Non-pigmented ciliary epithelial cell (primary cell): ENCODE measurements at regions not wholly inside any gene's neighbourhood (a gene's known extent, or its start where the extent isn't known, plus 50 kb on each side); places are given as distances from the start of the nearest gene placed in this dataset.
A peak's percentile ranks its signal among the peaks of the same experiment; 100 is the strongest.

Experiments used
- DNase-seq: peaks from one replicate; pipeline ENCODE4 v3.0.0-alpha.2; 2010; ENCODE audit warnings: low read depth

- no peak for DNase-seq
Measured at GRCh38 chr14:66070542-66071319, 415.4 kb upstream of the CCDC196 start.

DNA sequence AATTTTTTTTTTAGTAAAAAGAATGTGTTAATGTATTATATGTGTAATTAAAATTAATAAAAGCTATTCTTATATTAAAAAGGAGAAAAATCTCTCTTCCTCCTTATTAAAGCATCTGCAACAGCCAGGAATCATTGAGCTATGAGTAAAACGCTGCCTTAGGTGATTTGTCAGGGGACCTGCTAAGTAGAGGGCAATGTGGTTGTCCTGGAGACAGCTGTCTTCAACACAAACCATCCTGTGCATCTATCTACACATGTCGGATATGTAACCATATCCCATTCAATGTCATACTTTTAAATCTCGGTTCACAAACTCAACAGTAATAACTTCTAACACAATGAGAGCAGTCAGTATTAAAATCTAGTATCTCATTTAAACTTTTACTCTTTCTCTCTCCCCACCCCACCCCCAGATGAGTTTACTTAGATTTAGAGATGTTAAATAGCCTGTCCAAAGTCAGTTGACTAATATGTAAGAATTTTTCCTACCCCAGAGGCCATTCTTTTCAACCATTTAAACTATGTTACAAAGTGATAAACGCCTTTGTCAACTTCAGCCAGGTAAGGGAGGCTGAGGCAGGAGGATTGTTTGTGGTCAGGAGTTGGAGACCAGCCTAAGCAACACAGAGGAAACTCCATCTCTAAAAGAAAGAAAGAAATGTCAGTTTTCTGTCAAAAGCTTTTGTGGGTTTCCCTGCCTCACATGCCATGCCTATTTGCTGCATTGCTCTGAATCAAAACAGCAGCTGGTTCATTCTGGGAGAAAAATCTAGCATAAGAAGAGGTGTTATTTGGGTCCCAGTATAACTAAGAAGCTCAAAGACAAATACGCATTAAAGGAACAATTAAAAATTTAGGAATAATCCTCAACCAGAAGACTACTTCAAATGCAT lies 413.7 kb upstream of the CCDC196 start:
- DNase-seq: no peak

- no peak for DNase-seq
Measured at GRCh38 chr14:66074537-66074936, 411.6 kb upstream of the CCDC196 start.

GRCh38 chr14:66076176-66076575 lies 410.0 kb upstream of the CCDC196 start:
- no peak for DNase-seq

GRCh38 chr14:66078006-66078405 lies 408.2 kb upstream of the CCDC196 start:
- DNase-seq: no peak

DNA sequence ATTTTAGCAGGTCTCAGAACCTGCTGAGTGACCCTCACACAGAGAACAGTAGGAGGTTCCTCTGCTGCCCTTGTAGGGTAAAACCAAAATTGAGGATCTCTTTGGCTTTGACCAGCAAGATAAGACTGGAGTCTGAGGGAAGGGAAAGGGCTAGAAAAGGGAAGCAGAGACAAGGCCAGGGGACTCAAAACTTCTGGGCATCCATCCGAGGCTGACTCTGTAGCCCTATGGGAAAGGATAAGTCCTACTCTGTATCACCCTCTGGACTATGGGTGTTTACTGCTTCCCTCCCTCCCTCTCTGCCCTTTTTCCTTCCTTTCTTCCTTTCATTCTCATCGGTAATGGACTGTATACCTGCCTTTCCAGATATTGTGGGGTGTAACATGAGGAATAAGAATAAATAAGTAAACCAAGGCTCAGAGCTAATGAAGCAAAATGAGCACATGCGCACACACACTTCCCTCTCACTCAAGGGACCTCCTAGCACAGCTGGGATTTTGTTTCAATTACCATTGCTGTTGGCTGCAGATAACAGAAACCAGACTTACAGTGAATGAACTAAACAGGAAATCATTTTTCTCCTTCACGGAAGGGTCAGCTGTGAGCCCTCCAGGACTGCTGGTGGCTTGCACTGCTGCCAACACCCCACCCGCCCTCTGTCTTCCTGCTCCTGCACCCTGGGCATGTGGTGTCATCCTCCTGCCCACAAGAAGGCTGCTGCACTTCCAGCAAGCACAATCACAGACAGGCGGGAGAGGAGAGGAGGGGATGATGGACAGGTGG lies 404.4 kb upstream of the CCDC196 start:
- no peak for DNase-seq

DNA sequence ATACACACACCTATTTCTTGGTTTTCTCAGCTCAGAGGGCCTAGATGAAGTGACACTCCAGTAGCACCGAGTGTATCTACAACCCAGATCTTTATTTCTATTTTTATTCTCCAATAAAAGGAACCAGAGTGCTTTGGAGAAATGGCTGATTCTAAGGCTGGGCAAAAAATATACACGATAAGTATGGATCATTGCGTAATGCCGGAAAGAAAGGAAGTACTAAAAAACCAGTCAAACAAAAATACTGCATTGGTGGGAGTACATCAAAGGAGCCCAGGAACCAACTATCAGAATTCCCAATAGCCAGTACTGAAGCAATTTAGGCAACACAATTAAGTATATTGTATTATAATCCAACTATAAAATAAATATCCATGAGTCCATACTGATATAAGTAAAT lies 400.9 kb upstream of the CCDC196 start:
- DNase-seq: no peak

- DNase-seq: no peak
Measured at GRCh38 chr14:66085665-66086064, 400.5 kb upstream of the CCDC196 start.

DNA sequence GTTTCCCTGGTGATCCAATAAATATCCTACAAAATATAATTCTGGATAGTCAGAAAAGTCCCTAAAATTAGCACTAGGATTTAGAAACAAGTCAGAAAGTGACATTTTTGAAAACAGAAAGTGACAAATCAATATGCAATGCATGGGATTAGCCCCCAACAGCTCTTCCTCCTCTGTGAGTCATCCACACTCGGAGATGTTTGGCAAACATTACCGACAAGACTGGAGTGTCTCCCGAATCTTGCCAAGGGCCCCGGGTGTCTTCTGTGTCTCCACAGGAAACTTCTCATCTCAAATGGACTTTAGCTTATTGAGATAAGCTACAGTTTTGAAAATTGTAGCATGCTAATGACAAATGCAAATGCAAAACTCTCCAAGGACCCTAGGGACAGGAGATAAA lies 398.9 kb upstream of the CCDC196 start:
- no peak for DNase-seq

- no peak for DNase-seq
Measured at GRCh38 chr14:66088656-66089055, 397.5 kb upstream of the CCDC196 start.

- no peak for DNase-seq
Measured at GRCh38 chr14:66092206-66092605, 394.0 kb upstream of the CCDC196 start.

- no peak for DNase-seq
Measured at GRCh38 chr14:66092748-66093147, 393.4 kb upstream of the CCDC196 start.

- no peak for DNase-seq
Measured at GRCh38 chr14:66094001-66094727, 392.0 kb upstream of the CCDC196 start.

GRCh38 chr14:66099451-66099850 lies 386.7 kb upstream of the CCDC196 start:
- DNase-seq: no peak

DNA sequence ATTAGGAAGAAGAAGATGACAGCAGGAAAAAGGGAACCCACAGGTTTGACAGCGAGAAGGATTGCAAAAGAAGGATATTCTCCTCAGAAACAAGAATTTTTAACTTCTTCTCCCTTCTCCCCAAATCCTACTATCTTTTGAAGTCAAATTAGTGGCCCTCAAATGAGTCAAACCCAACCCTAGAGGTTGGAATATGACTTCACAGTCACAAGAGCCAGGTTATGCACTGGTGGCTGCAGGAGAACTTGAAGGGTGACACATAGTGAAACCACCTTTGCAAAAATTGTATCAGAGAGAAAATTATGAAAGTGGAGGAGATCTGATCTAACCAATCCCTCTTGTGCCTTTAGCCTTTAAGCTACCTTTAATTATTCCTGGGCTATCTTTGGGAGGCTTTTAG lies 386.2 kb upstream of the CCDC196 start:
- no peak for DNase-seq

DNA sequence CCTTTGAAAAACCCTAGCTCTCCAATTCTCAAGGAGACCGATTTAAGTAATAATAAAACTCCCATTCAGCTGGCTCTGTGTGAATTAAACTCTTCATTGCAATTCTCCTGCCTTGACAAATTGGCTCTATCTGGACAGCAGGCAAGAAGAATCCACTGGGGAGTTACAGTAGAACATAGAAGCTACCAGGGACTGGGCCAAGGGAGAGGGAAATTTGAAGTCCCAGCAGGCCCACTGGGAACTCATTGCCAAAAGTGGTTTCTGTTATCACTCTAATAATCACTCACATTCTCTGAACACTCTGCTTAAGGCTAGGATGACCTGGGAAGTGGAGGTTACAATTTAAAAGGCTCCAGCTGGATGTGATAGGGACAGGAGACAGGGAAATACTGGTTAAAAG lies 384.5 kb upstream of the CCDC196 start:
- DNase-seq: no peak

GRCh38 chr14:66104486-66104885 lies 381.7 kb upstream of the CCDC196 start:
- DNase-seq: no peak

DNA sequence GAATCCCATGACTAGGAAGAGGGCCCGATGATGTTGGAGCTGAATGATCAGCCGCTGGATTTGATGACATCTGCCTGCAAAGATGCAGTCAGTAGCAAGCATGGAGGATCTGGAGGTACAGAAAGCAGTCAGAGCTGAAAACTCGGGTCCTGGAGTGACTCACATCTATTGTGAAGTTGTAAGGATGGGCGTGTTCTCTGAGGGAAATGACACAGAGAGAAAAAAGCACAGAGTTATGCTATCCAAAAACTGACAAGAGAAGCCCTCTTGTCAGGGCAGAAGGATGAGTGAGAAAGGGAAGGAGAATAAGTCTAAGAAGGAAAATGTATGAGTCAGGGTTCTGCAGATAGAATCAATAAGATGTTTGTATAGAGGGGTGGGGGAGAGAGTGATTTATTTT lies 380.4 kb upstream of the CCDC196 start:
- DNase-seq: peak; percentile 20

GRCh38 chr14:66109426-66109825 lies 376.7 kb upstream of the CCDC196 start:
- DNase-seq: no peak

- no peak for DNase-seq
Measured at GRCh38 chr14:66111891-66112290, 374.3 kb upstream of the CCDC196 start.

DNA sequence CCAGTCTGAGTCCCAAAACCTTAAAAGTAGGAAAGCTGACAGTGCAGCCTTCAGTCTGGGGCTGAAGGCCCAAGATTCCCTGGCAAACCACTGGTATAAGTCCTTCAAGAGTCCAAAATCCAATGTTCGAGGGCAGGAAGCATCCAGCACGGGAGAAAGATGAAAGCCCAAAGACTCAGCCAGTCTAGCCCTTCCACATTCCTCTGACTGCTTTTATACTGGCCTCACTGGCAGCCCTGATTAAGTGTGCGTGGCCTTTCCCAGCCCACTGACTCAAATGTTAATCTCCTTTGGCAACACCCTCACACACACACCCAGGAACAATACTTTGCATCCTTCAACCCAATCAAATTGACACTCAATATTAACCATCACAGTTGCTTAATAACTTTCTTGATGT lies 372.1 kb upstream of the CCDC196 start:
- no peak for DNase-seq
